ENCODE measurements at regions not wholly inside any gene's neighbourhood (a gene's known extent, or its start where the extent isn't known, plus 50 kb on each side); places are given as distances from the start of the nearest gene placed in this dataset.

DNA sequence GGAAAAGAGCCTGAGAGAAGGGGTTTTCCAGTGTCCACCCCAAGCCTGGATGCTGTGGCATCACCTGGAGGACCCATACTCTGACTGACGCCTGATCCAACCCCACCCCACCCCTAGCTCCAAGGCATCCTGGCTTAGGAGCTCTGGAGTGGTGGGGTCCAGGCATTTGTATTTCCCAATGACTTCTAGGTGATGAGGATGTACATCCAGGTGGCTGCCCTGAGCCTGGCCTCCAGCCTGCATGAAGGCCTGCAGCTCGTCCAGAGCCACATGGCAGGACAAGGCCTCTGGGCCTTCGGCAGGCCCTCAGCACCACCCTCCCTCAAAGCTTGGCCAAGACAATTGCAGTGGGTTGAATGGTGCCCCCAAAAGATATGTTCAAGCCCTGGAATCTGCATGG, 347.5 kb downstream of the C16orf95 start:
- H3K4me3 ChIP-seq (ENCODE audit: low read depth, low read length): no peak overlapping the region
- TF ChIP-seq, protein P1, sequence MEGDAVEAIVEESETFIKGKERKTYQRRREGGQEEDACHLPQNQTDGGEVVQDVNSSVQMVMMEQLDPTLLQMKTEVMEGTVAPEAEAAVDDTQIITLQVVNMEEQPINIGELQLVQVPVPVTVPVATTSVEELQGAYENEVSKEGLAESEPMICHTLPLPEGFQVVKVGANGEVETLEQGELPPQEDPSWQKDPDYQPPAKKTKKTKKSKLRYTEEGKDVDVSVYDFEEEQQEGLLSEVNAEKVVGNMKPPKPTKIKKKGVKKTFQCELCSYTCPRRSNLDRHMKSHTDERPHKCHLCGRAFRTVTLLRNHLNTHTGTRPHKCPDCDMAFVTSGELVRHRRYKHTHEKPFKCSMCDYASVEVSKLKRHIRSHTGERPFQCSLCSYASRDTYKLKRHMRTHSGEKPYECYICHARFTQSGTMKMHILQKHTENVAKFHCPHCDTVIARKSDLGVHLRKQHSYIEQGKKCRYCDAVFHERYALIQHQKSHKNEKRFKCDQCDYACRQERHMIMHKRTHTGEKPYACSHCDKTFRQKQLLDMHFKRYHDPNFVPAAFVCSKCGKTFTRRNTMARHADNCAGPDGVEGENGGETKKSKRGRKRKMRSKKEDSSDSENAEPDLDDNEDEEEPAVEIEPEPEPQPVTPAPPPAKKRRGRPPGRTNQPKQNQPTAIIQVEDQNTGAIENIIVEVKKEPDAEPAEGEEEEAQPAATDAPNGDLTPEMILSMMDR (IDR thresholded peaks at IDR 0.05; ENCODE audit: low read depth, low read length): no peak

- TF ChIP-seq, protein P1 (IDR thresholded peaks at IDR 0.05; ENCODE audit: low read depth, low read length): no peak
- H3K4me3 ChIP-seq (ENCODE audit: low read depth, low read length): no peak overlapping the region
These were observed 346.9 kb downstream of the C16orf95 start for GRCh38 chr16:86970279-86970678.

GRCh38 chr16:86970726-86971125, 346.5 kb downstream of the C16orf95 start:
- TF ChIP-seq, protein P1 (IDR thresholded peaks at IDR 0.05; ENCODE audit: low read depth, low read length): no peak
- H3K4me3 ChIP-seq (ENCODE audit: low read depth, low read length): no peak overlapping the region

DNA sequence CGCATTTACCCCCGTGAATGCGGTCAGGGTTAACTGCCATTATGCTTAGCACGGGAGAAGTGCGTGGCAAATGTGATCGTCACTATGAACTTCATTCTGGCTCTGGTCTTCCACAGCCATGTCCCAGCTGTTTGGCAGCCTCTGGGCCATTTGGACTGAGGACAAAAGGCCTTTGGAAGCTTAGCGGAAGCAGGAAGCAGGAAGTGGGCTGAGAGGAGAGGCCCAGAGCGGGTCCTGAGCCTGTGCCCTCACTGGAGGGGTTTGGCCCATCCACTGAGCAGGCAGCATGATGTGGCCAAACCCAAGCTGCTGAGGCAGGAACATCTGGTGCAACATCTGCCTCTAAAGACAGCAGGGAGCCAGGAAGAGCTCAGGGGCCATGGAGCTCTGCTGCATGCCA, 345.9 kb downstream of the C16orf95 start:
- H3K4me3 ChIP-seq (ENCODE audit: low read depth, low read length): no peak overlapping the region
- TF ChIP-seq, protein P1 (IDR thresholded peaks at IDR 0.05; ENCODE audit: low read depth, low read length): no peak

DNA sequence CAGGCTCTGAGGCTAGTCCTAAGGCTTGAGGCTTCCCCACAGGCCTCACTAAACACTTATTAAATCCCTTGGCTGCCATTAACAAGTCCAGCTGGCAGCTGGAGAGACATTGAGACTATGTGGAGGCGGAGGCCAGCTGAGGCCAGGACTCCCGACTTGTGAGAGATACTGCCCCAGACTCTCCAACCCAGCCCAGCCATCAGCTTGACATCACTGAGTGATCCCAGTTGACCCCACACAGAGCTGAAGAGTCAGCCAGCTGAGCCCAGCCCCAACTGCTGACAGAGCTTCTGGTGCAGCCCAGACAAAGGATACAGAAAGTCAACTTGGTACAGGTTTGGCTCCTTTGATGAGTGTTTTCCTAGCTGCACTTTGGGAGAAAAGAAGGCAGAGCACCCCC, 343.1 kb downstream of the C16orf95 start:
- TF ChIP-seq, protein P1 (IDR thresholded peaks at IDR 0.05; ENCODE audit: low read depth, low read length): no peak
- no peak overlapping the region for H3K4me3 ChIP-seq (ENCODE audit: low read depth, low read length)

- TF ChIP-seq, protein P1 (IDR thresholded peaks at IDR 0.05; ENCODE audit: low read depth, low read length): no peak
- no peak overlapping the region for H3K4me3 ChIP-seq (ENCODE audit: low read depth, low read length)
These were observed 341.7 kb downstream of the C16orf95 start for GRCh38 chr16:86975445-86975844.

DNA sequence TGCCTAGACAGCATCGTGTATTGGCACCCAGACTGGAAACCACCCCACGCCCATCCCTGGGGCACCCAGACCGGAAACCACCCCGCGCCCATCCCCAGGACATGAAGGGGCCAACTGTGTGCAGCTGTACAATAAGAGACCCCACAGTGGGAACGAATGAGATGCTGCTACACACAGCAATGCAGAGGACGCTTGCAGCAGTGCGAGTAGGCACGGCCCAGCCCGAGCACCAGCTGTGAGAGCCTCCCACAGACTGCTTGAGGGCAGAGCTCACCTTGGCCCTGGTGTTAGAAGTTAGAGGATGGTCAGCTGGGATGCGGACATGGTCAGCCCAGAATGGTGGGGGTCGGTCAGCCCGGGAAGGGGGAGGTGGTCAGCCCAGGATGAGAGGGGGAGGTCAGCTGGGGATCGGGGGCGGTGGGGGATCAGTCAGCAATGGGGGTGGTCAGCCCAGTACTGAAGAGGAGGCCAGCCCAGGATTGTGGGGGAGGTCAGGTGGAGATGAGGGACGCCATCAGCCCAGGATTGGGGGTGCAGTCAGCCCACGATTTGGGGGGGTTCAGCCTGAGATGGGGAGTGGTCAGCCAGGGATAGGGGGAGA, 340.0 kb downstream of the C16orf95 start:
- no peak overlapping the region for H3K4me3 ChIP-seq (ENCODE audit: low read depth, low read length)
- TF ChIP-seq, protein P1 (IDR thresholded peaks at IDR 0.05; ENCODE audit: low read depth, low read length): no peak
